NCI-H82 treated with DMSO at 0.1 percent for 48 hours (cell line): ENCODE measurements at regions not wholly inside any gene's neighbourhood (a gene's known extent, or its start where the extent isn't known, plus 50 kb on each side); places are given as distances from the start of the nearest gene placed in this dataset.
A peak's percentile ranks its signal among the peaks of the same experiment; 100 is the strongest.

Source experiments
- DNase-seq: peaks from one replicate; lab custom pipeline; 2025; ENCODE audit not compliant: unreplicated experiment; lab: John Stamatoyannopoulos, UW

GRCh38 chr13:26989957-26990713, 181.5 kb downstream of the USP12 start:
- DNase-seq = no peak

- no peak for DNase-seq
Observed at GRCh38 chr13:26989261-26989956, 182.2 kb downstream of the USP12 start.

- DNase-seq = no peak
Observed at GRCh38 chr13:26988059-26988769, 183.4 kb downstream of the USP12 start.

- no peak for DNase-seq
Observed at GRCh38 chr13:26987486-26988013, 184.1 kb downstream of the USP12 start.

- peak; percentile 42 for DNase-seq
Observed at GRCh38 chr13:26985285-26985878, 186.2 kb downstream of the USP12 start.

- DNase-seq = no peak
Observed at GRCh38 chr13:26984337-26984736, 187.3 kb downstream of the USP12 start.

- no peak for DNase-seq
Observed at GRCh38 chr13:26983543-26984320, 187.9 kb downstream of the USP12 start.

- DNase-seq = no peak
Observed at GRCh38 chr13:26980099-26981031, 191.2 kb downstream of the USP12 start.

GRCh38 chr13:26979334-26979733, 192.3 kb downstream of the USP12 start:
- no peak for DNase-seq

- no peak for DNase-seq
Observed at GRCh38 chr13:26978081-26978860, 193.3 kb downstream of the USP12 start.

- no peak for DNase-seq
Observed at GRCh38 chr13:26977541-26977940, 194.1 kb downstream of the USP12 start.

- no peak for DNase-seq
Observed at GRCh38 chr13:26976313-26976712, 195.3 kb downstream of the USP12 start.

- no peak for DNase-seq
Observed at GRCh38 chr13:26973946-26974345, 197.7 kb downstream of the USP12 start.

GRCh38 chr13:26973295-26973694, 198.3 kb downstream of the USP12 start:
- no peak for DNase-seq

GRCh38 chr13:26971990-26972887, 199.4 kb downstream of the USP12 start:
- DNase-seq = no peak

GRCh38 chr13:26968431-26969341, 202.9 kb downstream of the USP12 start:
- no peak for DNase-seq
